Liver (tissue), 3 donors: ENCODE measurements at regions not wholly inside any gene's neighbourhood (a gene's known extent, or its start where the extent isn't known, plus 50 kb on each side); places are given as distances from the start of the nearest gene placed in this dataset.

Source experiments
- CTCF ChIP-seq: fragments of 150-350 bp; IDR thresholded peaks from 2 replicates; pipeline ENCODE4 v1.5.1; 2017; ENCODE audit warnings: improper control_type of control experiment, low read depth, low read length; ENCODE audit not compliant: missing input control
- GABPA ChIP-seq, 2 donors: IDR thresholded peaks in 1 of 2; conservative IDR thresholded peaks in 1 of 2; 2 replicates each; pipeline ENCODE4 v1.6.1; 2016; ENCODE audit warnings: antibody characterized with exemption in 2 of 2, mild to moderate bottlenecking in 1 of 2, moderate library complexity in 1 of 2
- HNF4A ChIP-seq, 2 donors: conservative IDR thresholded peaks; 2 replicates each; pipeline ENCODE4 v1.6.1; 2016; ENCODE audit warnings: antibody characterized with exemption in 2 of 2, mild to moderate bottlenecking in 2 of 2
- JUND ChIP-seq, 2 donors: IDR thresholded peaks; 2 replicates each; pipeline ENCODE4 v1.6.1; 2016; ENCODE audit warnings: antibody characterized with exemption in 2 of 2
- MAX ChIP-seq: IDR thresholded peaks from 2 replicates; pipeline ENCODE4 v1.6.1; 2016; ENCODE audit warnings: antibody characterized with exemption
- RAD21 ChIP-seq, 2 donors: IDR thresholded peaks; 2 replicates each; pipeline ENCODE4 v1.6.1; 2016; ENCODE audit warnings: antibody characterized with exemption in 2 of 2, mild to moderate bottlenecking in 2 of 2
- TAF1 ChIP-seq: conservative IDR thresholded peaks from 2 replicates; pipeline ENCODE4 v1.6.1; 2016; ENCODE audit warnings: antibody characterized with exemption, mild to moderate bottlenecking
- donor health status: healthy.
- donor health status: healthy.

GRCh38 chr20:24870881-24871280 lies 78.2 kb upstream of the CST7 start:
- no peak for TF ChIP-seq MAX
- TF ChIP-seq TAF1 = no peak
- TF ChIP-seq CTCF = no peak
- TF ChIP-seq JUND (IDR thresholded peaks at IDR 0.05) = no peak
- no peak for TF ChIP-seq HNF4A (conservative IDR thresholded peaks at IDR 0.05)
- TF ChIP-seq GABPA (IDR thresholded peaks at IDR 0.05 in 1 of 2, conservative IDR thresholded peaks at IDR 0.05 in 1 of 2) = no peak
- TF ChIP-seq RAD21 (IDR thresholded peaks at IDR 0.05) = no peak
